ENCODE measurements at regions not wholly inside any gene's neighbourhood (a gene's known extent, or its start where the extent isn't known, plus 50 kb on each side); places are given as distances from the start of the nearest gene placed in this dataset.

DNA sequence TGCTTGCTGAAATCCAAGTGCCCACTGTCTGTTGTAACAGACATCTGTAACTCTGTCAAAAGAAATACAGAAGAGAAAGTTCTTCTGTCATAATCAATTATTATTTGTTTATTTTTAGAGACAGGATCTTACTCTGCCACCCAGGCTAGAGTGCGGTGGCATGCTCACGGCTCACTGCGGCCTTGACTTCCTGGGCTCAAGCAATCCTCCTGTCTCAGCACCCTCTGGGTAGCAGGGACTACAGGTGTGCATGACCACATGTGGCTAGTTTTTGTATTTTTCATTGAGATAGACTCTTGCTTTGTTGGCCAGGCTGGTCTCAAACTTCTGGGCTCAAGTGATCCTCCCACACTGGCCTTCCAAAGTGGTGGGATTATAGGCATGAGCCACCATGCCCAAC lies 177.6 kb upstream of the SETMAR start:
- 89% methylated on average over 3 of the region's 3 CpGs for whole genome bisulfite sequencing
- Histone ChIP-seq H3K4me1 (replicated peaks) (no peaks in the 10 kb centered on the region), H3K27me3 (replicated peaks; ENCODE audit: insufficient read depth) (no peaks in the 10 kb centered on the region), H3K4me3 (no peak overlapping the region), H3K9me3 (no peaks in the 10 kb centered on the region), H3K36me3 (no peaks in the 10 kb centered on the region), H3K27ac (no peak overlapping the region)
- intact Hi-C loops (cut with DNase I): no loop called here
- TF ChIP-seq POLR2AphosphoS5 (IDR thresholded peaks at IDR 0.05): no peak
- TF ChIP-seq, protein P1, sequence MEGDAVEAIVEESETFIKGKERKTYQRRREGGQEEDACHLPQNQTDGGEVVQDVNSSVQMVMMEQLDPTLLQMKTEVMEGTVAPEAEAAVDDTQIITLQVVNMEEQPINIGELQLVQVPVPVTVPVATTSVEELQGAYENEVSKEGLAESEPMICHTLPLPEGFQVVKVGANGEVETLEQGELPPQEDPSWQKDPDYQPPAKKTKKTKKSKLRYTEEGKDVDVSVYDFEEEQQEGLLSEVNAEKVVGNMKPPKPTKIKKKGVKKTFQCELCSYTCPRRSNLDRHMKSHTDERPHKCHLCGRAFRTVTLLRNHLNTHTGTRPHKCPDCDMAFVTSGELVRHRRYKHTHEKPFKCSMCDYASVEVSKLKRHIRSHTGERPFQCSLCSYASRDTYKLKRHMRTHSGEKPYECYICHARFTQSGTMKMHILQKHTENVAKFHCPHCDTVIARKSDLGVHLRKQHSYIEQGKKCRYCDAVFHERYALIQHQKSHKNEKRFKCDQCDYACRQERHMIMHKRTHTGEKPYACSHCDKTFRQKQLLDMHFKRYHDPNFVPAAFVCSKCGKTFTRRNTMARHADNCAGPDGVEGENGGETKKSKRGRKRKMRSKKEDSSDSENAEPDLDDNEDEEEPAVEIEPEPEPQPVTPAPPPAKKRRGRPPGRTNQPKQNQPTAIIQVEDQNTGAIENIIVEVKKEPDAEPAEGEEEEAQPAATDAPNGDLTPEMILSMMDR (IDR thresholded peaks at IDR 0.05): no peak
- no peak for TF ChIP-seq POLR2A (IDR thresholded peaks at IDR 0.05)
- no peak for DNase-seq (ENCODE audit: low spot score)

DNA sequence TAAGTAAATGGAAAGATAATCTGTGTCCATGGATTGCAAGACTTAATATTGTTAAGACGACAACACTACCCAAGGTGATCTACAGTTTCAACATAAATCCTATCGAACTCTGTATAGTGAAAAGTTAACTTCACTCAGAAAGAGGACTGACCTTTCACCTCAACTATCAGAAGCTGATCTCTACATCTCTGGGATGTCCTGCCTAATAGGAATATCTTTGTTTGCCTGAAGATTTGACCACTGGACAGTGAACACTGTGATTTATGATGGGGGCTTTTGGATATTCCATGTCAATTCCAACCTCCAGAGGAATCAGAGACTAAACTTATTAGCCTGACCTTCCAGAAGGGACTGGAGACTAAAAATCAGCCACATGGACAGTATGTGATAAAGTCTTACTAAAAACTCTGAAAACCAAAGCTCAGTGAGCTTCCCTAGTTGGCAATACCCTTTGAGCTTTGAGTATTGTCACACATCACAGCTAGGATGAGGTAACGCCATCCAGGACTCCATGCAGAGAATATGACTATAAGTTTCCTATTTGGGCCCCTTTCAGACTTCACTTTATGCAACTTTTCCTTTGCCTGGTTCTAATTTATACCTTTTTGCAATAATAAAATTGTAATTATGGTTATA lies 164.9 kb upstream of the SETMAR start:
- no peak overlapping the region for H3K4me3 ChIP-seq
- no peaks in the 10 kb centered on the region for H3K27me3 ChIP-seq (replicated peaks; ENCODE audit: insufficient read depth)
- no peaks in the 10 kb centered on the region for H3K4me1 ChIP-seq (replicated peaks)
- TF ChIP-seq POLR2AphosphoS5 (IDR thresholded peaks at IDR 0.05) (no peak), POLR2A (IDR thresholded peaks at IDR 0.05) (no peak)
- TF ChIP-seq, protein P1 (IDR thresholded peaks at IDR 0.05): no peak
- no peaks in the 10 kb centered on the region for H3K36me3 ChIP-seq
- no peaks in the 10 kb centered on the region for H3K9me3 ChIP-seq
- DNase-seq (ENCODE audit: low spot score): no peak
- 90% methylated on average over 3 of the region's 3 CpGs for WGBS
- intact Hi-C loops (cut with DNase I): no loop called here
- no peak overlapping the region for H3K27ac ChIP-seq

DNA sequence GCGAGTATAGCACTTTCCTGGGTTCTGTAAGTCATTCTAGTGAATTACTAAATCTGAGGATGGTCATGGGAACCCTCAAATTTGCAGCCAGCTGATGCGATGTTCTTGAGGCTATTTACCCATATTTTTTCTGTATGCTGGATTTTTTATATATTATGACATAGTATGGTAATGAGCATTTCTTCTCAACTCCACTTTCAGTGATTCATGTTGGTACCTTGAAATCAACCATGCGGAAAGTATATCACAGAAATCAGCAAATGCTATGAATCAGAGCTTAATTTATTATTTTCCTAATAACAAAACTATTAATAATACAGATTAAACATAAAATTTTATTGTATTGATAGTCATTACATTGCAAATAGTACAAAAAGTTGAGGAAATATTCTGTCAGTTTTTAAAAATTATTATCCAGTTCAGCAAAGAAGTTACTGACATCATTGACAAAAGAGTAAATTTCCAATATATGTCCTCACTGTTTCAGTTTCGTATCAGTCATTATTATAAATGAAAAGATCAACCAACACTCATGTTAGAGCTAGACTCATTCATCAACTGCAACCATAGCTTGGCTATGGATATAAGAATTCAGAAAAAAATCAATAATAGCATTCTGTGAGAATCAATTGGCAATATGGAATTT lies 164.3 kb upstream of the SETMAR start:
- WGBS: 93% methylated on average over 4 of the region's 4 CpGs
- intact Hi-C loops (cut with DNase I): no loop called here
- Histone ChIP-seq H3K4me1 (replicated peaks) (no peaks in the 10 kb centered on the region), H3K36me3 (no peaks in the 10 kb centered on the region), H3K4me3 (no peak overlapping the region), H3K9me3 (no peaks in the 10 kb centered on the region), H3K27ac (no peak overlapping the region), H3K27me3 (replicated peaks; ENCODE audit: insufficient read depth) (no peaks in the 10 kb centered on the region)
- TF ChIP-seq POLR2A (IDR thresholded peaks at IDR 0.05): no peak
- no peak for TF ChIP-seq POLR2AphosphoS5 (IDR thresholded peaks at IDR 0.05)
- TF ChIP-seq, protein P1 (IDR thresholded peaks at IDR 0.05): no peak
- DNase-seq (ENCODE audit: low spot score): no peak

DNA sequence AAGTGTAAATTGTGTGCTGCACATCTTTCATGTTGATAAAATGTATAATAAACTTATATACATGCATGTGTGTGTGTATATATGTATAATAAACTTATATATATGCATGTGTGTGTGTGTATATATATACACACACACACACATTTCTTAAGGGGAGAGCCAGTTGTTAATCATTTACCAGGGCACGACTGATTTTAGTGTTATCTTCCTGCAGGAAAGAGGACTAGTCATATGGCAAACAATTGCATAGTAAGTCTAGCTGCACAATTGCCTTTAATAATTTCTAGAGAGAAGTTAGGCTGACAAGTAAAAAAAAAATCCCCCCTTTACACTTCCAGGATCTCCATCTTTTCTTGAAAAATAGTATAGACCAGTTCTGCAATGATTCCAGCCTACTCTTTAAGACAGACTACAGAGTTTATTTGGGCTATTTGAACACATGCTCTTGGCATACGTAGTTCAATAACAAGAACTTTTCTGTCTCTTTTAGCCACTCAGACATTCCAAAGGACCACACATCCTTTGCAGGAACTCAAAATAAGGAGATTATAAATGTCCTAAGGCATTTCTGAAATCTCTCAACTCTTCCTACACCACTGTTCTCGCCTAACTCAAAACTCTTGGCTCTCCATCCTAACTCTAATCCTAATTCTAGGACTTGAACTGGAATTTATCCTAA lies 163.6 kb upstream of the SETMAR start:
- Histone ChIP-seq H3K27me3 (replicated peaks; ENCODE audit: insufficient read depth) (no peaks in the 10 kb centered on the region), H3K27ac (no peak overlapping the region), H3K9me3 (no peaks in the 10 kb centered on the region), H3K4me3 (no peak overlapping the region), H3K4me1 (replicated peaks) (no peaks in the 10 kb centered on the region), H3K36me3 (no peaks in the 10 kb centered on the region)
- DNase-seq (ENCODE audit: low spot score): no peak
- no peak for TF ChIP-seq POLR2A (IDR thresholded peaks at IDR 0.05)
- TF ChIP-seq POLR2AphosphoS5 (IDR thresholded peaks at IDR 0.05): no peak
- intact Hi-C loops (cut with DNase I): no loop called here
- WGBS: 42% methylated on average over 3 of the region's 3 CpGs

DNA sequence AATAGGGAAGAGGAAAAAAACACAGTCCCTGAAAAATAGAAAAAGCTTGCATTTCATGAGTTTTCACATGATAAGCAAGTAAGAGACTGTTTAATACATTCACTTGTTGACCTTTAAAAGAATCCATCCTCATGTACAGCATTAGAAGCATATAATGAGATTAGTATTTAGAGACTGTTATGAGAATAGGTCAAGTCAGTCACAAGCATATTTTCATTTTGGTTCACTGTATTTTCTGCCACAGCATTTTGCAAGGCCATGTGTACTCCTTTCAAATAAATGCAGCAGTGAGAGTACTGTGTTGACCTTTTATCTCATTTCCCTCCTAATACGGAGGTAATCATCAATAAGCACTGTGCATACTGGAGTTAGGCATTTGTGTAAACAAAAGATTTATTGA lies 162.2 kb upstream of the SETMAR start:
- no peak overlapping the region for H3K4me3 ChIP-seq

More for the DNA sequence above, 162.2 kb upstream of the SETMAR start:
- no peaks in the 10 kb centered on the region for H3K9me3 ChIP-seq
- no peaks in the 10 kb centered on the region for H3K27me3 ChIP-seq (replicated peaks; ENCODE audit: insufficient read depth)
- TF ChIP-seq POLR2A (IDR thresholded peaks at IDR 0.05): no peak
- TF ChIP-seq, protein P1 (IDR thresholded peaks at IDR 0.05): no peak
- TF ChIP-seq POLR2AphosphoS5 (IDR thresholded peaks at IDR 0.05): no peak
- WGBS: 31% methylated on average over 1 of the region's 1 CpG
- no peaks in the 10 kb centered on the region for H3K4me1 ChIP-seq (replicated peaks)
- no peak overlapping the region for H3K27ac ChIP-seq
- intact Hi-C loops (cut with DNase I): no loop called here
- no peaks in the 10 kb centered on the region for H3K36me3 ChIP-seq
- no peak for DNase-seq (ENCODE audit: low spot score)
